IMR-90 (cell line): ENCODE measurements at regions not wholly inside any gene's neighbourhood (a gene's known extent, or its start where the extent isn't known, plus 50 kb on each side); places are given as distances from the start of the nearest gene placed in this dataset.

Experiments used
- BHLHE40 ChIP-seq: fragments of 150-350 bp; IDR thresholded peaks from 2 replicates; pipeline ENCODE4 v1.6.1; 2016; ENCODE audit warnings: mild to moderate bottlenecking, low read depth, low read length
- CEBPB ChIP-seq: IDR thresholded peaks from 2 replicates; pipeline ENCODE4 v1.6.1; 2012; ENCODE audit warnings: low read depth, low read length, improper control_type of control experiment
- CTCF ChIP-seq: conservative IDR thresholded peaks from 2 replicates; pipeline ENCODE4 v1.5.1; 2012; ENCODE audit warnings: mild to moderate bottlenecking, low read depth, low read length, improper control_type of control experiment
- MAFK ChIP-seq: IDR thresholded peaks from 2 replicates; pipeline ENCODE4 v1.6.1; 2012; ENCODE audit warnings: low read depth, low read length, improper control_type of control experiment
- MXI1 ChIP-seq: IDR thresholded peaks from 2 replicates; pipeline ENCODE4 v1.6.1; 2012; ENCODE audit warnings: low read depth, mild to moderate bottlenecking, low read length, moderate library complexity, borderline replicate concordance
- POLR2A ChIP-seq: IDR thresholded peaks from 2 replicates; pipeline ENCODE4 v1.6.1; 2012; ENCODE audit warnings: mild to moderate bottlenecking, low read depth, low read length
- RAD21 ChIP-seq: IDR thresholded peaks from 2 replicates; pipeline ENCODE4 v1.6.1; 2012; ENCODE audit warnings: low read length, improper control_type of control experiment
- RCOR1 ChIP-seq: IDR thresholded peaks from 2 replicates; pipeline ENCODE4 v1.6.1; 2012; ENCODE audit warnings: mild to moderate bottlenecking, low read length, improper control_type of control experiment; ENCODE audit not compliant: insufficient replicate concordance
- RFX5 ChIP-seq: IDR thresholded peaks from 2 replicates; pipeline ENCODE4 v1.8.0; 2012; ENCODE audit warnings: low read depth, mild to moderate bottlenecking, low read length, moderate library complexity
- SMC3 ChIP-seq: fragments of 150-350 bp; IDR thresholded peaks from 2 replicates; pipeline ENCODE4 v1.6.1; 2016; ENCODE audit warnings: low read depth, mild to moderate bottlenecking, antibody characterized with exemption, low read length, moderate library complexity
- TF ChIP-seq, protein P1 (sequence below): fragments of 150-350 bp; IDR thresholded peaks from 2 replicates; pipeline ENCODE4 v1.6.1; 2017; ENCODE audit warnings: mild to moderate bottlenecking, antibody characterized with exemption, low read length, low read depth
- TF ChIP-seq, protein P2 (sequence below): fragments of 150-350 bp; IDR thresholded peaks from 2 replicates; pipeline ENCODE4 v1.6.1; 2016; ENCODE audit warnings: low read depth, mild to moderate bottlenecking, low read length, moderate library complexity, borderline replicate concordance

DNA sequence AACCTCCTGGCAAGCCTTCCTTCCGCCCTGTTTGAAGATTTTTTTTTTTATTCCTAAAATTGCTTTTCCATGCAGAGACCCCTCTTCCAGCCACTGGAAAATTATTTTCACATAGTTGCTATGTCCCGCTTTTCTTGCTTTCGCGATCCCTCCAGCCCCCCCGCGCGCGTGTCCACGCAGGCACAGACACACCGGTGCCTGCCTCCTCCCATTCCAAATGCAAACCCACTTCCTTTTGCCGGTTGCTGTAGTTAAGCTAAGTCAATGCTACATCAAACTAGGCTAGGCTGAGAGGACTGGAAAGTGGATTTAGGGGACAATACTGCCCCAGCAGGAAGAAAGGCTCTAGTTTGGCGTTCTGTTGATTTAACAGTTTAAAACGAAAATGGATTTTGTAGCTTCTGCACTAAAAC lies 111.0 kb downstream of the DHX15 start:
- TF ChIP-seq POLR2A, result no peak
- TF ChIP-seq CTCF, result no peak
- TF ChIP-seq, protein P1, sequence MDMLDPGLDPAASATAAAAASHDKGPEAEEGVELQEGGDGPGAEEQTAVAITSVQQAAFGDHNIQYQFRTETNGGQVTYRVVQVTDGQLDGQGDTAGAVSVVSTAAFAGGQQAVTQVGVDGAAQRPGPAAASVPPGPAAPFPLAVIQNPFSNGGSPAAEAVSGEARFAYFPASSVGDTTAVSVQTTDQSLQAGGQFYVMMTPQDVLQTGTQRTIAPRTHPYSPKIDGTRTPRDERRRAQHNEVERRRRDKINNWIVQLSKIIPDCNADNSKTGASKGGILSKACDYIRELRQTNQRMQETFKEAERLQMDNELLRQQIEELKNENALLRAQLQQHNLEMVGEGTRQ, result no peak
- TF ChIP-seq, protein P2, sequence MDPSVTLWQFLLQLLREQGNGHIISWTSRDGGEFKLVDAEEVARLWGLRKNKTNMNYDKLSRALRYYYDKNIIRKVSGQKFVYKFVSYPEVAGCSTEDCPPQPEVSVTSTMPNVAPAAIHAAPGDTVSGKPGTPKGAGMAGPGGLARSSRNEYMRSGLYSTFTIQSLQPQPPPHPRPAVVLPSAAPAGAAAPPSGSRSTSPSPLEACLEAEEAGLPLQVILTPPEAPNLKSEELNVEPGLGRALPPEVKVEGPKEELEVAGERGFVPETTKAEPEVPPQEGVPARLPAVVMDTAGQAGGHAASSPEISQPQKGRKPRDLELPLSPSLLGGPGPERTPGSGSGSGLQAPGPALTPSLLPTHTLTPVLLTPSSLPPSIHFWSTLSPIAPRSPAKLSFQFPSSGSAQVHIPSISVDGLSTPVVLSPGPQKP, result no peak
- TF ChIP-seq RAD21, result no peak
- no peak for TF ChIP-seq RFX5
- no peak for TF ChIP-seq CEBPB
- TF ChIP-seq MXI1, result no peak
- no peak for TF ChIP-seq RCOR1
- no peak for TF ChIP-seq SMC3
- TF ChIP-seq MAFK, result no peak
- TF ChIP-seq BHLHE40, result no peak
